HG03575 (cell line): ENCODE measurements at regions not wholly inside any gene's neighbourhood (a gene's known extent, or its start where the extent isn't known, plus 50 kb on each side); places are given as distances from the start of the nearest gene placed in this dataset.

Experiments used
- ATAC-seq: cut with Tn5 transposase; IDR thresholded peaks from one replicate; pipeline ENCODE4 v1.9.1; 2021; ENCODE audit not compliant: unreplicated experiment, insufficient number of reproducible peaks, low FRiP score; ENCODE audit errors: extremely low read depth

- no peak for ATAC-seq
Observed at GRCh38 chr13:85742355-85742754, 56.9 kb downstream of the SLITRK6 start.

GRCh38 chr13:85741017-85741416 lies 58.2 kb downstream of the SLITRK6 start:
- no peak for ATAC-seq

DNA sequence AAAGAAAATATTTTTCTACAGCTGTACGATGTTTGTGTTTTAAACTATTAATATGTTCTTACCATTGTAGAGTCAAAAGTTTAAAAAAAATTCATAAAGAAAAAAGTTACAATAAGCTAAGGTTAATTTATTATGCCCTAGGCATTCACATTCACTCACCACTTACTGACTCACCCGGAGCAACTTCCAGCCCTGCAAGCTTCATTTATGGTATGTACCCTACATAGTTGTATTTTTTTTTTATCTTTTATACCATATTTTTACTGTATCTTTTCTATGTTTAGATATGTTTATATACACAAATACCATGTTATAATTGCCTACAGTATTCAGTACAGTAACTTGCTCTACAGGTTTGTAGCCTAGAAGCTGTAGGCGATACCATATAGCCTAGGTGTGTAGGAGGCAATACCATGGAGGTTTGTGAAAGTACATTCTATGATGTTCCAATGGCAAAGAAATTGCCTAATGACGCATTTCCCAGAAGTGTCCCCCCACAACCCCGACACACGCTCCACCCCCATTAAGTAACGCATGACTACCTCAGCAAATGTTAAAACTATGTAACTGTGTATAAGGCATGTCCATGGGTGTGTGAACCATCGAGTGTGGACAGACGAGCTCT lies 60.4 kb downstream of the SLITRK6 start:
- no peak for ATAC-seq

DNA sequence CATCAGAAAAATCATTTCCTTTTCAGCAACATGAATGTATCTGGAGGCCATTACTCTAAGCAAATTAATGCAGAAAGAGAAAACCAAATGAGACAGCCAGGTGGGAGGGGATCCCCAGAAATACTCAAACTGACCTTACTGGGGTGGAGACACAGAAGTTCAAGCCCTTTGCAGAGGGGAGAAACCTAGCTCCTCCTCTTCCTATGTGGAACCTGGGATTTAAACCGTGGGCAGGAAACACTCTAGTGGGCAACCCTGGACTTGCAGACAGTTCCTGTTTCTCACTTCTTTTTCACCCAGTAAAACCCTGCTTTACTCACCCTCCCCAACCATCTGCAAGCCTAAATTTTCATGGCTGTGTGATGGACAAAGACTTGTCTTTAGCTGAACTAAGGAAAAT lies 61.3 kb downstream of the SLITRK6 start:
- no peak for ATAC-seq

DNA sequence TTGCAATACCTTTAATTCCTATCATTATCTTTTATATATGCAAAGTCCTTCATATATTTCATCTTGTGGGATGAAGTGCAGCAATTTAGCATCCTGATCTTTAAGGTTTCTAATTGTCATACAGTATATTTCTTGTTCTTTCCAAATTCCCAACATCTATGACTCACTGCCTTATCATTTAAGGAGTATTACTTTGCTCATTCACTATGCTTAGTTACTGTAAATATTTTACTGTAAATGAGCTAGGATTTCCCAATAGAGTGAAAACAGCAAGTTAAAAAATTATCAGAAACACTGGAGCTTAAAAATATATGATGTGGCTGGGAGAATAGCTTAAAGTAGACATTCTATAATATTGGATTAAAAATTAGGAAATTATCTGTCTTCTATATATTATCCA lies 69.9 kb downstream of the SLITRK6 start:
- ATAC-seq, result no peak

DNA sequence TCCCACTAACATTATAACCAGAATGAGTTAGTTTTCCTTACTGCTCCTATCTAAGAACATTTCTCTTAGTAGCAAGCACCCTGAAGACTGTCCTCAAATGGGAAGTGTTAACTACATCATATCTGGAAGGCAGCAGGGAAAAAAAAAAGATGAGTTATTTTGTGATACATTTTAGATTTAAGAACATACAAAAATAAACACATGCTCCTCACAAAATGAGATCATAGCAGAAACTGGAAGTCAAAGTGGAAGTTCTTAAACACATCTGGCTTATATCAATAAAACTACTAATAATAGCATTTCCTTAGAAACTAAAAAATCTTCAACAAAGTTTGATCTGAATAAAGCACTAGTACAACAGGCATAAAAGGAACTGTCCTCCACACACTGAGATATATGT lies 70.4 kb downstream of the SLITRK6 start:
- ATAC-seq, result no peak

- ATAC-seq, result no peak
Observed at GRCh38 chr13:85725433-85725832, 73.8 kb downstream of the SLITRK6 start.

DNA sequence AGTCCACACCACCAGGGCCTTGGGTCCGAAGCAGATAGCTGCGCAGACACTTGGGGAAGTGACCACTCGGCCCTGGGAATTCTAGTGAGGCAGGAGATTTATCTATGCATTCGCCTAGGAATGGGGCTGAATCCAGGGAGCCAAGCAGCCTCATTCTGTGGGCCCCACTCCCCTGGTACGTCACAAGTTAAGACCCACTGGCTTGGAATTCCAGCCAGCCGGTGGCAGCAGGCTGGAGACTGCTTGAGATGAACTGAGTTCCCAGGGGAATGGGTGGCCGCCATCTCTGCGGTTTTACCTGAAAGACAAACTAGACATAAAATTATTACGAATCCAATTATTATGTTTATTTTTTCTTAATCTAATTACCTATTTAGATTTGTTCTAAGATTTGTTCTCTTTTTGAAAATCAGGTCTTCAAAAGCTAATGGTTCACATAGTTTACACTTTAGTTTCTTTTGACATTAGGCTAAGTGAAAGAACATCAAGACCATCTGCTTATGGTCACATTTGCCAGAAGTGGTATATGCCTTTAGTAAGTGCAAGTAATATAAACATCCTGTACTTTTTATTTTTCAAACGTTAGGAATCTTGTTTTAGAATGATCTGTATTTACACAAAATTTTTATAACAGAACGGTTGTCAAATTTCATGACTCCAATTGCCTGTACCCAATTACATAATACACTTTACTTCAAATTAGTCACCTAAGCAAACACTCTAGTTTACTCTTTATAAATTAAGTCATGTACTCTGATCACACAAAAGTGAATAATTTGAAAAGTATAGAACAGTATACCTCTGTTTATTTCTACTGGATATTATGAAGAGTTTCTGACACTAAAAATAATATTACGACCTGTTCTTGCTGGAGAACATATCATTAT lies 74.4 kb downstream of the SLITRK6 start:
- ATAC-seq, result no peak

DNA sequence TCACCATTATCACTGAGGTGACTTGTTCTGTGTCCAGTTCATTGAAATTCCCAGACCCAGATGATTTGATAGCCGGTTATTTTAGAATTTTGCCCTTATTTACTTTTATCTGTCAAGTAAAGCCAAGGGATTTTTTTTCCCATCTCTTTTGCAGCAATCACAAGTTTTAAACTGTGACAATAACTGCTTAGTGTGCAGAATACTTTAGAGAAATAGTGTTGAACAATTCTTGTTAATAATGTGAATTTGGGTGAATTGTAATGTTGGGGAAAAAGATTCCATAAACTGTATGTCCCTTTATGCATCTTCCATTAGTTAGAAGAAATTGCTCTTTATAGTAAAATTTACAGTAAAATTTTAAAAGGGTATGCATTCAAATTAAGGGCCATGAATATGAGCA lies 79.5 kb downstream of the SLITRK6 start:
- ATAC-seq, result no peak

DNA sequence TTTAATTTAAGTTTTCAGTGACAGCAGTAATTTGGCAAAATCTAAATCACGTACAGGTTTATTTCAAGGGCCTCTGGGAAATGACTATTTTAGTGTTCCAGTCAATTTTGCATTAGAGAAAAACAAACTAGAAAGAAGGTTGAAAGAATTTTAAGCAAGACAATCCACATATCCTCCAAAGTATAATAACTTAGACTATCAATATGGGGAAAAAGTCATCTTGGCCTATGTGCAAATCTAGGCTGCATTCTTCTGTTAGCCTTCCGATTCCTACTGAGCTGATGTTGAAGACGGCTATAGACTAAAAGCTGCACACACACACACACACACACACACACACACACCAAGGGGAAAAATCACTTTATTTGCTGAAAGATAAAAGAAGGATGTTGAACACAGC lies 81.3 kb downstream of the SLITRK6 start:
- no peak for ATAC-seq

GRCh38 chr13:85710545-85710944 lies 88.7 kb downstream of the SLITRK6 start:
- no peak for ATAC-seq

DNA sequence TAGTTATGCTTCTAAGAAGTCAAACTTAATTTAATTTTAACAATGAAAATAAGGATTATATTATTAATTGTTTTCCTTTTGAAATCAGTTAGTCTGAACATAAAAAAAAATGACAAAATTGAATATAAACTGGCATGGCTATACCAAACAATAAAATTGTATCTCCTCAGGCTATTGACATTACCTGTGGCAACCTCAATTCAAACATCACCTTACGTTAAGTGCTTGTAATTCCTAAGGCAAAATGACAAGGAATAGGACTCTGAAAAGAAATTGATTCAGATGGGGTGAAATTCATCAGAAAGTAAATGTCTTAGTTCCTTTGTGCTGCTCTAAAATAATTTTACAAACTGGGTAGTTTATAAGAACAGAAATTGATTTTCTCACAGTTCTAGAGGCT lies 89.5 kb downstream of the SLITRK6 start:
- no peak for ATAC-seq

GRCh38 chr13:85709072-85709471 lies 90.1 kb downstream of the SLITRK6 start:
- no peak for ATAC-seq

GRCh38 chr13:85700906-85701305 lies 98.3 kb downstream of the SLITRK6 start:
- no peak for ATAC-seq

GRCh38 chr13:85698256-85698655 lies 101.0 kb downstream of the SLITRK6 start:
- no peak for ATAC-seq

DNA sequence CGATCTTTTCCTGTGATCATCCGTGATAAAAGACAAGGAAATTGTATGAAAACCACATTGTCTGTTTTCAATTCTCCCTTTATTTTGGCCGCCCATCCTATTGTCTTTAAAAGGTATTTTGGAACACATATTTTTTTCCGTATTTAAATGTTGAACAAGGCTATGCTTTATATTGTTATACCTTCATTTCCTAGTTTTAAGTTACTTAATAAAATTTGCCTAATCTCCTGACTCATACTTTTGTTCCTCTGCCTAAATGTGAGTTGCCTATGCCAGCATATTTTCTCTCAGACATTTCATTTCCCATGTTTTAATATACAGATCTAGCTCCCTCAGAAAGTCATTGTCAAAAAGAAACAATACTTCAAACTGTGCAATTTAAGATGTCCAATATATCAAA lies 104.2 kb downstream of the SLITRK6 start:
- ATAC-seq, result no peak

DNA sequence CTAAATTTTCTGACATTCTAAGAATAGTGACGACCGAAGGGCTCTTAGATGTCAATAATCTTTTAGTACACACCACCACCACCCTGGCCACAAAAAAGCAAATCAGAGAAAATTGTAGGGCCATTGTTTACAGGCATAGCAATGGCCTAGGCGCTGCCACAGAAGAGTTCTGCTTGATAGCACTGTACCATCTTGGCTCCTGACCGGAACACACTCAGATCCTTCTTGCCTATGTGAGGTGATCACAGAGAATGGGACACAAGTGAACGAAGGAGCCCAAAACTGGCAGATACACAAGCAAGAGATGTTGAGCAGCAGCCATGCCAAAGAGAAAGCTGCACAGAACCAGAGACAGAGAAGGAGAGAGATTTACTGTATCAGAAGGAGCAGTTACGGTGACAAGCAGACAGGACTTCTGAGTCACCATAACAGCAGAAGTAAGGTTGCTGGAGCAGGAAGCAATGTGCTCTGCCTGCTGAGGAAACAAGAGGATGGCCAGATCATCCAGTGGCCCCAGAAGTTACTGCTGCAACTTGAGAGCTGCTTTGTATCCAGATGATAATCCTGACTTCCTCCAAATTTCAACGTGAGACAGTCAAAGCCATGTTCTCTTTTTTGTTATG lies 105.2 kb downstream of the SLITRK6 start:
- no peak for ATAC-seq

- ATAC-seq, result no peak
Observed at GRCh38 chr13:85690368-85690767, 108.9 kb downstream of the SLITRK6 start.

DNA sequence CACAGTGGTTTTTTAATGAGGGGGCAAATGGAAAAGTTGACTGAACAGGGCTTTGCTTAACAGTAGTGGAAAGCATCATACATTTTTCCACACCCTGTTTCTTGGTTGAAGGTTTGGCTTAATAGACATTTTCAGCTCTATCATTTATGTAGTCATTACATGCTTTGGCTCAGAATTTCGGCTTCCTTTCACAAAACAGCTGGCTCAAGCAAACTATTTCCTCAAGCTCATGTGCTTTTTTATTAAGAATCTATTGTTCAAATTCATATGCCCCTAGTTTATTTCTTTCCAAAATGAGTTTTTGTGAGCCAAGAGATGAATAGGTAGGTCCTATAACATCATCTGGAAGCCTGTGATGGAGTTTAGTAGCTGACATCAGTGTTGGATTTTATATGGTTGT lies 113.8 kb downstream of the SLITRK6 start:
- ATAC-seq, result no peak
